ENCODE measurements at regions not wholly inside any gene's neighbourhood (a gene's known extent, or its start where the extent isn't known, plus 50 kb on each side); places are given as distances from the start of the nearest gene placed in this dataset.

DNA sequence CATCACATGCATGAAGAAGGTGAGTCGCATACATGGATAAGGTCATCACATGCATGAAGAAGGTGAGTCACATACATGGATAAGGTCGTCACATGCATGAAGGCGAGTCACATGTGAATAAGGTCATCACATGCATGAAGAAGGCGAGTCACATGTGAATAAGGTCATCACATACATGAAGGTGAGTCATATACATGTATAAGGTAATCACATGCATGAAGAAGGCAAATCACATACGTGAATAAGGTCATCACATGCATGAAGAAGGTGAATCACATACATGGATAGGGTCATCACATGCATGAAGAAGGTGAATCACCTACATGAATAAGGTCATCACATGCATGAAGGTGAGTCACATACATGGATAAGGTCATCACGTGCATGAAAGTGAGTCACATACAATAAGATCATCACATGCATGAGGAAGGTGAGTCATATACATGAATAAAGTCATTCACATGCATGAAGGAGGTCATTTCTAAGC lies 105.1 kb upstream of the SDK2 start:
- TF ChIP-seq, protein P1, sequence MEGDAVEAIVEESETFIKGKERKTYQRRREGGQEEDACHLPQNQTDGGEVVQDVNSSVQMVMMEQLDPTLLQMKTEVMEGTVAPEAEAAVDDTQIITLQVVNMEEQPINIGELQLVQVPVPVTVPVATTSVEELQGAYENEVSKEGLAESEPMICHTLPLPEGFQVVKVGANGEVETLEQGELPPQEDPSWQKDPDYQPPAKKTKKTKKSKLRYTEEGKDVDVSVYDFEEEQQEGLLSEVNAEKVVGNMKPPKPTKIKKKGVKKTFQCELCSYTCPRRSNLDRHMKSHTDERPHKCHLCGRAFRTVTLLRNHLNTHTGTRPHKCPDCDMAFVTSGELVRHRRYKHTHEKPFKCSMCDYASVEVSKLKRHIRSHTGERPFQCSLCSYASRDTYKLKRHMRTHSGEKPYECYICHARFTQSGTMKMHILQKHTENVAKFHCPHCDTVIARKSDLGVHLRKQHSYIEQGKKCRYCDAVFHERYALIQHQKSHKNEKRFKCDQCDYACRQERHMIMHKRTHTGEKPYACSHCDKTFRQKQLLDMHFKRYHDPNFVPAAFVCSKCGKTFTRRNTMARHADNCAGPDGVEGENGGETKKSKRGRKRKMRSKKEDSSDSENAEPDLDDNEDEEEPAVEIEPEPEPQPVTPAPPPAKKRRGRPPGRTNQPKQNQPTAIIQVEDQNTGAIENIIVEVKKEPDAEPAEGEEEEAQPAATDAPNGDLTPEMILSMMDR (IDR thresholded peaks at IDR 0.05; ENCODE audit: low read length) = no peak
- no peak for TF ChIP-seq EZH2 (IDR thresholded peaks at IDR 0.05; ENCODE audit: borderline replicate concordance, low read length)

Measured in OCI-LY1 (cell line).